ENCODE measurements at regions not wholly inside any gene's neighbourhood (a gene's known extent, or its start where the extent isn't known, plus 50 kb on each side); places are given as distances from the start of the nearest gene placed in this dataset.
"Not testable (repeated sequence)": the region's sequence is repeated elsewhere in the genome, so short reads cannot be mapped to it uniquely, and the experiment has no call there.

DNA sequence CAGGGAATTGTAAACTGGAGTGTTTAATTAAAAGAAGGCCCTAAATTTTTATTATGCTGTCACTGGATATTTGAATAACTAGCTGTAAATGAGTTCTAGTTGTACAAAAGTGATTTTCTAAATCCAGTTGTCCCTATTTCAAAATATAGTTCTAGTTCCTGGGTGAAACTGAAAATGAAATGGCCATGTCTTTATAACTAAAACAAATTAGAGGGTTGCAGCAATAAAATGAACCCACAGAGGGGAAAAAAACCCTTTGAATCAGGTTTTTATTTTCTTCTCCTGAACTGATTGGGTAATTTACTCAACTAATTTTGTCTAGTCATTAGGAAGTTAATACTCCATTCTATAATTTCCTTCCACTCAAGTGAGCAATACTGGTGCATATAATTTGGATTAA is 55.6 kb upstream of the MAP4K3 start:
- peak overlapping the region in 1 of 2 donors; percentile 54 for H3K27ac ChIP-seq
- no peaks in the 10 kb centered on the region for H3K9me3 ChIP-seq
- no peak overlapping the region for H3K4me3 ChIP-seq
- no peaks in the 10 kb centered on the region for H3K36me3 ChIP-seq (ENCODE audit: low read depth, missing control alignments)
- intact Hi-C loops (cut with DNase I; ENCODE audit: low total_unique reads), result no loop called here
- TF ChIP-seq, protein P1, sequence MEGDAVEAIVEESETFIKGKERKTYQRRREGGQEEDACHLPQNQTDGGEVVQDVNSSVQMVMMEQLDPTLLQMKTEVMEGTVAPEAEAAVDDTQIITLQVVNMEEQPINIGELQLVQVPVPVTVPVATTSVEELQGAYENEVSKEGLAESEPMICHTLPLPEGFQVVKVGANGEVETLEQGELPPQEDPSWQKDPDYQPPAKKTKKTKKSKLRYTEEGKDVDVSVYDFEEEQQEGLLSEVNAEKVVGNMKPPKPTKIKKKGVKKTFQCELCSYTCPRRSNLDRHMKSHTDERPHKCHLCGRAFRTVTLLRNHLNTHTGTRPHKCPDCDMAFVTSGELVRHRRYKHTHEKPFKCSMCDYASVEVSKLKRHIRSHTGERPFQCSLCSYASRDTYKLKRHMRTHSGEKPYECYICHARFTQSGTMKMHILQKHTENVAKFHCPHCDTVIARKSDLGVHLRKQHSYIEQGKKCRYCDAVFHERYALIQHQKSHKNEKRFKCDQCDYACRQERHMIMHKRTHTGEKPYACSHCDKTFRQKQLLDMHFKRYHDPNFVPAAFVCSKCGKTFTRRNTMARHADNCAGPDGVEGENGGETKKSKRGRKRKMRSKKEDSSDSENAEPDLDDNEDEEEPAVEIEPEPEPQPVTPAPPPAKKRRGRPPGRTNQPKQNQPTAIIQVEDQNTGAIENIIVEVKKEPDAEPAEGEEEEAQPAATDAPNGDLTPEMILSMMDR (IDR thresholded peaks at IDR 0.05), result no peak
- no peak for TF ChIP-seq POLR2A (IDR thresholded peaks at IDR 0.05)
- H3K27me3 ChIP-seq, result no peaks in the 10 kb centered on the region
- no peak for DNase-seq
- H3K4me1 ChIP-seq, result no peaks in the 10 kb centered on the region

DNA sequence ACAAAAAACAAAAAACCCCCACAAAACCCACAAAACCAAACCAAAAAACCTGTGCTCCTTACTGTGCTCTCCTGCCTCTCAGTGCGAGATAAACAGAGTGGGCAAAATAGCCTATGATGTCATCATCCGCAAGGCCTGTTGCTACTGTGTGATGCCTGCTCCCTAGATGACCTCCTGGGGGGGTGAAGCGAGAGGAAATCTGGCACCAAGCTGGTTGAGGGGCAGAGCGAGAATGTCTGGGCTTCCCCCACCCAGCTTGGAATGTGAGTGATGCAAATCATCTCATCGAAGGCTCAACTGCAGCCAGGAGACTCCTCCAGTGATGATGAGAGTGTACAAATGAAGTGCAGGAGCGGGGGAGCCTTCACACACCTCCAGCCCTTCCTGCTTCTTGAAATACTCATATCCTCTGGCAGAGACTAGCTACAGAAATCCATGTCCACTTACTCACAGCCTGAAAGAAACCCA is 57.7 kb upstream of the MAP4K3 start:
- no peaks in the 10 kb centered on the region for H3K27me3 ChIP-seq
- intact Hi-C loops (cut with DNase I; ENCODE audit: low total_unique reads), result no loop called here
- H3K4me1 ChIP-seq, result peaks cover 8% of the 10 kb centered on the region
- H3K36me3 ChIP-seq (ENCODE audit: low read depth, missing control alignments), result no peaks in the 10 kb centered on the region
- H3K9me3 ChIP-seq, result no peaks in the 10 kb centered on the region
- no peak for DNase-seq
- WGBS, 2 donors, result 63 to 75% methylated on average over 6 of the region's 6 CpGs
- no peak for TF ChIP-seq POLR2A (IDR thresholded peaks at IDR 0.05)
- TF ChIP-seq, protein P1 (IDR thresholded peaks at IDR 0.05), result no peak
- H3K27ac ChIP-seq, result no peak overlapping the region
- no peak overlapping the region for H3K4me3 ChIP-seq

DNA sequence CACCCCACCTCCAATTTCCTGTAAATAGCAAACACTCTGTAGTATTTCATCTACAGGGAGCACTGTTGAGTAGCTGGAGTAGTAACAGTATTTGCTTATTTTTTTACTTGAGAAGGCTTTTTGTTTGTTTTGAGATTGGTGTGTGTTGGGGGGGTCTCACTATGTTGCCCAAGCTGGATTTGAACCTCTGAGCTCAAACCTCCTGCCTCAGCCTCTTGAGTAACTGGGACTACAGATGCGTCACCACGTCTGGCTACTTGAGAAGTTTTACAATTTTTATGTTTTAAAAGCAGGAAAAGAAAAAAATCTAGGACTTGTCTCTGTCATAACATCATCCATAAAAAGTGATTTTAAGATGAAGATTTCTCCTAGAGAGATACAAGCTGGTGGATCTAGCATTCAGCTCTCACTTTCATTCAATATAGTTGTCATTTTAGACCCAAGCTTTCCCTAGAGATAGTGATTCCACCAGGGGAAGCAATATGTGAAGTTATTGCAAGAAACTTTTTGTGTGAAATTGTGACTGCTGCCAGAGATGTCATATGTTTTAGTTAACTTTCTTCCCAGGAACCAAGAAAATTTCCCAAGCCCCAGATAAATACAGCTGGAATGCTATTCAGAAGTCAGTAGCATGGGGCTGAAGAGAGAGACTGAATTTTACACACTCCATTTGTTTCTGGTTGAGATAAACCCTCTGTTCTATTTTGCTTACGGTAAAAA is 60.2 kb upstream of the MAP4K3 start:
- no peak for DNase-seq
- no peaks in the 10 kb centered on the region for H3K36me3 ChIP-seq (ENCODE audit: low read depth, missing control alignments)
- H3K27ac ChIP-seq, result no peak overlapping the region
- H3K27me3 ChIP-seq, result no peaks in the 10 kb centered on the region
- intact Hi-C loops (cut with DNase I; ENCODE audit: low total_unique reads), result no loop called here
- peaks cover 17% of the 10 kb centered on the region for H3K4me1 ChIP-seq
- 76% methylated on average over 3 of the region's 3 CpGs for WGBS, 2 donors
- H3K9me3 ChIP-seq, result no peaks in the 10 kb centered on the region
- TF ChIP-seq POLR2A (IDR thresholded peaks at IDR 0.05), result no peak
- TF ChIP-seq, protein P1 (IDR thresholded peaks at IDR 0.05), result no peak
- H3K4me3 ChIP-seq, result no peak overlapping the region

DNA sequence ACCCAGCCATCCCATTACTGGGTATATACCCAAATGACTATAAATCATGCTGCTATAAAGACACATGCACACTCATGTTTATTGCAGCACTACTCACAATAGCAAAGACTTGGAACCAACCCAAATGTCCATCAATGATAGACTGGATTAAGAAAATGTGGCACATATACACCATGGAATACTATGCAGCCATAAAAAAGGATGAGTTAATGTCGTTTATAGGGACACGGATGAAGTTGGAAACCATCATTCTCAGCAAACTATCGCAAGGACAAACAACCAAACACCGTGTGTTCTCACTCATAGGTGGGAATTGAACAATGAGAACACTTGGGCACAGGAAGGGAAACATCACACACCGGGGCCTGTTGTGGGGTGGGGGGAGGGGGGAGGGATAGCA is 61.1 kb upstream of the MAP4K3 start:
- H3K27ac ChIP-seq; H3K36me3 ChIP-seq (ENCODE audit: low read depth, missing control alignments); DNase-seq; H3K4me3 ChIP-seq; H3K9me3 ChIP-seq; H3K27me3 ChIP-seq; intact Hi-C loops (cut with DNase I; ENCODE audit: low total_unique reads): not testable (repeated sequence)
- 87 to 96% methylated on average over 5 of the region's 5 CpGs for WGBS, 2 donors
- H3K4me1 ChIP-seq, result peaks cover 17% of the 10 kb centered on the region

DNA sequence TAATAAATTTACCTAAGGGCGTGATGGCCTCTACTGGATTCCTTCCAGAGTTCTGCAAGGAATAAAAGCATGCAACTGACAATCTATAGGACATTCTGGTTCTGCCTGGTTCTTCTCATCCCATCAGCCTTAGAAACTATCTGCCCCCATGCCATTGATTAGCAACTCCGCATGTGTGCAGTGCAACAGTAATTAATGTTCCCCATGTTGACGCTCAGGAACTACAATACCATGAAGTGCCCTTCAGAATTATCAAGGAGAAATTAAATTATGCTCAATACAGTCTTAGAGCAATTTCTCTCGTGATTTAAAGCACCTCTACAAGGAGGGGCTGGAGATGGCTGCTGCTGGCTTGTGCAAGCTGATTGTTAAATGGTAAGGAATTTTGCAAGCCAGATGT is 61.7 kb upstream of the MAP4K3 start:
- Histone ChIP-seq H3K36me3 (ENCODE audit: low read depth, missing control alignments) (no peaks in the 10 kb centered on the region), H3K27me3 (no peaks in the 10 kb centered on the region), H3K4me3 (no peak overlapping the region), H3K27ac (no peak overlapping the region), H3K4me1 (peaks cover 17% of the 10 kb centered on the region), H3K9me3 (no peaks in the 10 kb centered on the region)
- no peak for DNase-seq
- TF ChIP-seq POLR2A (IDR thresholded peaks at IDR 0.05), result no peak
- TF ChIP-seq, protein P1 (IDR thresholded peaks at IDR 0.05), result no peak
- intact Hi-C loops (cut with DNase I; ENCODE audit: low total_unique reads), result no loop called here
- 85 to 96% methylated on average over 4 of the region's 4 CpGs for WGBS, 2 donors
